PC-9 (cell line): ENCODE measurements at regions not wholly inside any gene's neighbourhood (a gene's known extent, or its start where the extent isn't known, plus 50 kb on each side); places are given as distances from the start of the nearest gene placed in this dataset.
A peak's percentile ranks its signal among the peaks of the same experiment; 100 is the strongest.

ENCODE experiments used
- BruUV-seq: library from RNA; stranded (reverse); fragments of 400-500 nt; replicated peaks from 2 replicates; lab custom pipeline; 2021; lab: Mats Ljungman, UMichigan
- CTCF ChIA-PET: fragments of 300-600 bp; sonication (Branson Sonifier 250); formaldehyde crosslinking; loops from one replicate; lab custom pipeline; 2022; ENCODE audit warnings: antibody characterized with exemption; lab: Charles Lee
- POLR2A ChIA-PET: fragments of 300-600 bp; sonication (Branson Sonifier 250); formaldehyde crosslinking; loops from one replicate; lab custom pipeline; 2022; ENCODE audit warnings: antibody characterized with exemption; ENCODE audit not compliant: unreplicated experiment; lab: Charles Lee
- DNase-seq, 2 experiments: peaks; one replicate each; pipeline versions ENCODE4 v3.0.0 to v3.0.0-alpha.2; 2015 to 2022; ENCODE audit warnings: mixed read lengths in 1 of 2
- H2AFZ ChIP-seq: fragments of 200-600 bp; sonication (generic); 2 replicates; pipeline ENCODE4 v1.8.1; 2017; ENCODE audit warnings: antibody characterized with exemption
- H3F3A ChIP-seq: fragments of 200-600 bp; sonication (generic); 2 replicates; pipeline ENCODE4 v1.8.1; 2017; ENCODE audit warnings: antibody characterized with exemption, mild to moderate bottlenecking, low read depth; ENCODE audit not compliant: insufficient read depth
- H3K27ac ChIP-seq: fragments of 200-600 bp; sonication (generic); 2 replicates; pipeline ENCODE4 v1.6.1; 2016; ENCODE audit warnings: mixed run types
- H3K27me3 ChIP-seq: fragments of 200-600 bp; sonication (generic); 2 replicates; pipeline ENCODE4 v1.6.1; 2016; ENCODE audit warnings: low read depth, mixed run types; ENCODE audit not compliant: insufficient read depth
- H3K36me3 ChIP-seq: fragments of 200-600 bp; sonication (generic); 2 replicates; pipeline ENCODE4 v1.6.1; 2016; ENCODE audit warnings: low read depth, mixed run types
- H3K4me1 ChIP-seq: fragments of 200-600 bp; sonication (generic); replicated peaks from 2 replicates; pipeline ENCODE4 v1.6.1; 2016; ENCODE audit warnings: mixed run types; ENCODE audit not compliant: insufficient read depth
- H3K4me2 ChIP-seq: fragments of 200-600 bp; sonication (generic); 2 replicates; pipeline ENCODE4 v1.6.1; 2017; ENCODE audit warnings: mixed run types
- H3K4me3 ChIP-seq: fragments of 200-600 bp; sonication (generic); 2 replicates; pipeline ENCODE4 v1.6.1; 2016; ENCODE audit warnings: mixed run types
- H3K79me2 ChIP-seq: fragments of 200-600 bp; sonication (generic); 2 replicates; pipeline ENCODE4 v1.6.1; 2017; ENCODE audit warnings: low read depth, mixed run types
- H3K9me2 ChIP-seq: fragments of 200-600 bp; sonication (generic); 2 replicates; pipeline ENCODE4 v1.8.1; 2017; ENCODE audit warnings: mild to moderate bottlenecking; ENCODE audit not compliant: insufficient read depth
- H3K9me3 ChIP-seq: fragments of 200-600 bp; sonication (generic); 2 replicates; pipeline ENCODE4 v1.8.1; 2016; ENCODE audit warnings: low read depth; ENCODE audit not compliant: insufficient read depth
- H4K20me1 ChIP-seq: fragments of 200-600 bp; sonication (generic); 2 replicates; pipeline ENCODE4 v1.8.1; 2017; ENCODE audit not compliant: insufficient read depth
- EZH2 ChIP-seq: fragments of 200-600 bp; sonication (generic); IDR thresholded peaks from 2 replicates; pipeline ENCODE4 v1.8.0; 2017; ENCODE audit warnings: antibody characterized with exemption, low read depth
- intact Hi-C: fragments of 100-400 bp; cut with micrococcal nuclease; formaldehyde crosslinking; loops from one replicate; pipeline ENCODE4 v1.10.0; 2022; ENCODE audit not compliant: unreplicated experiment
- TF ChIP-seq, protein P1 (sequence below): fragments of 200-600 bp; sonication (generic); conservative IDR thresholded peaks from 2 replicates; pipeline ENCODE4 v1.6.1; 2017; ENCODE audit warnings: mixed run types, antibody characterized with exemption, mild to moderate bottlenecking, moderate library complexity

DNA sequence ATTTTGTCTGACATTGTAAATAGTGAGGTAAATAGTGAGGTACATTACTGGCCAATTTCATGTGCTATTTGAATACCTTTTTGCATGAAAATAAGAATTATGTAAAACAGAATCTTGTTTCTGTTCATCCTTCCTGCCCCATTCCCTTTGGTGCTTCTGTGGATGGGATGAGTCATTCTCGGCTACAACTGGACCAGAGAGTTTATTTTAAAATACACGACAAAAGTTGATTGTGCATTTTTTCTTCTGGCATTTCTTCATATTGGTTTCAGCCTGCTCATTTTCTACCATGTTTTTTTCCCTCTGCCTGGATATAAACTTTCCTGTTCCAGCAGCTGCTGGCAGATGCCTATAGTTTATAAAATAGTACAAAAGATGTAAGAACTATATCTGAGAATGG is 107.5 kb downstream of the CYSLTR2 start:
- no peaks in the 10 kb centered on the region for H3K79me2 ChIP-seq
- H3K4me3 ChIP-seq: no peak overlapping the region
- ChIA-PET POLR2A (no interaction called here), CTCF (no interaction called here)
- no peak overlapping the region for H3K27ac ChIP-seq
- no TSS peak for BruUV-seq
- intact Hi-C loops: loop anchor here (10.0 kb wide), 2 partner anchors 636 to 1156 kb away; no protein-coding TSS in a partner anchor
- H3K9me2 ChIP-seq: no peaks in the 10 kb centered on the region
- H3K27me3 ChIP-seq: no peaks in the 10 kb centered on the region
- H3F3A ChIP-seq: no peaks in the 10 kb centered on the region
- 0 out of 2 replicates have a peak, but pooled peaks cover 5% of the 10 kb centered on the region for H3K9me3 ChIP-seq
- H4K20me1 ChIP-seq: no peaks in the 10 kb centered on the region; the same call in 1 of the 2 replicates
- no peak for TF ChIP-seq EZH2
- TF ChIP-seq, protein P1, sequence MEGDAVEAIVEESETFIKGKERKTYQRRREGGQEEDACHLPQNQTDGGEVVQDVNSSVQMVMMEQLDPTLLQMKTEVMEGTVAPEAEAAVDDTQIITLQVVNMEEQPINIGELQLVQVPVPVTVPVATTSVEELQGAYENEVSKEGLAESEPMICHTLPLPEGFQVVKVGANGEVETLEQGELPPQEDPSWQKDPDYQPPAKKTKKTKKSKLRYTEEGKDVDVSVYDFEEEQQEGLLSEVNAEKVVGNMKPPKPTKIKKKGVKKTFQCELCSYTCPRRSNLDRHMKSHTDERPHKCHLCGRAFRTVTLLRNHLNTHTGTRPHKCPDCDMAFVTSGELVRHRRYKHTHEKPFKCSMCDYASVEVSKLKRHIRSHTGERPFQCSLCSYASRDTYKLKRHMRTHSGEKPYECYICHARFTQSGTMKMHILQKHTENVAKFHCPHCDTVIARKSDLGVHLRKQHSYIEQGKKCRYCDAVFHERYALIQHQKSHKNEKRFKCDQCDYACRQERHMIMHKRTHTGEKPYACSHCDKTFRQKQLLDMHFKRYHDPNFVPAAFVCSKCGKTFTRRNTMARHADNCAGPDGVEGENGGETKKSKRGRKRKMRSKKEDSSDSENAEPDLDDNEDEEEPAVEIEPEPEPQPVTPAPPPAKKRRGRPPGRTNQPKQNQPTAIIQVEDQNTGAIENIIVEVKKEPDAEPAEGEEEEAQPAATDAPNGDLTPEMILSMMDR: no peak
- H2AFZ ChIP-seq: no peak overlapping the region
- no peaks in the 10 kb centered on the region for H3K36me3 ChIP-seq
- no peak for DNase-seq
- no peak overlapping the region for H3K4me2 ChIP-seq
- H3K4me1 ChIP-seq: no peaks in the 10 kb centered on the region

DNA sequence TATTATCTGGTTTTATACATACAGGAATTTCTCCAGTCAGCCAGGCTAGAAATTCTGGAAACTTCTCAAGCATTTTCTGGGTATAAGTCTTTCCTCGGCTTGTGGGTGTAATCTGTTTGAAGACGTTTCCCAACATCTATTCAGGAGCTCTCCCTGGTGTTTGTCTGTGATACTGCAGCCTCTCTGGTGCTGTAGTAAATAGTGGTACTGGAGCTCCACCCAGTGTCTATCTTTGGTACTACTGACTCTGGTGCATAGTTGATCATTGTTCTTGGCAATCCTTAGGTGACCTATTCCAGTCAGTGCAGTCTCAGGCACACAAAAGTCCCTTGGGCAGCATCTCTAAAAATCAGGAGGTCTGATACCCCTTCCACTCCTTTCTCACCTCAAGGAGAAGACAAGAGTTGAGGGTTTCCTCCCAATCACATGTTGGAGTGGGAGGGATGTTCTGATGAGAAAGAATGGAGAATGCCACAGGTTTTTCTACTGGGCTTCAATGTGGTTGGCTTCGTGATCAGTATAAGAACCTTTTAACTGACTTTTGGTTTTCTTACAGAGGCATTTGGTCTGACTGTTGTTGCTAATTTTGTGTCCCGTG is 115.5 kb downstream of the CYSLTR2 start:
- H3F3A ChIP-seq: no peaks in the 10 kb centered on the region
- H3K4me2 ChIP-seq: no peak overlapping the region
- no peak overlapping the region for H3K4me3 ChIP-seq
- no peaks in the 10 kb centered on the region for H3K9me2 ChIP-seq
- 0 out of 2 replicates have a peak, but pooled peaks cover 8% of the 10 kb centered on the region for H3K9me3 ChIP-seq
- ChIA-PET CTCF (interaction anchor here (0.6 kb wide), 2 partner anchors 127 to 642 kb away, joined by 3 read pairs; no protein-coding TSS in a partner anchor), POLR2A (interaction anchor here (0.6 kb wide), 2 partner anchors 469 to 623 kb away, joined by 5 read pairs; no protein-coding TSS in a partner anchor)
- H3K27me3 ChIP-seq: no peaks in the 10 kb centered on the region
- H3K27ac ChIP-seq: no peak overlapping the region
- peak; percentile 71 to 72 for DNase-seq
- H3K79me2 ChIP-seq: no peaks in the 10 kb centered on the region
- no peaks in the 10 kb centered on the region for H3K4me1 ChIP-seq
- TF ChIP-seq, protein P1: peak; percentile 99
- TF ChIP-seq EZH2: no peak
- no peaks in the 10 kb centered on the region for H3K36me3 ChIP-seq
- no peaks in the 10 kb centered on the region for H4K20me1 ChIP-seq
- BruUV-seq: no TSS peak
- H2AFZ ChIP-seq: no peak overlapping the region
- intact Hi-C loops: loop anchor here (1.0 to 10.0 kb wide), 9 partner anchors 174 to 1938 kb away; no protein-coding TSS in a partner anchor

DNA sequence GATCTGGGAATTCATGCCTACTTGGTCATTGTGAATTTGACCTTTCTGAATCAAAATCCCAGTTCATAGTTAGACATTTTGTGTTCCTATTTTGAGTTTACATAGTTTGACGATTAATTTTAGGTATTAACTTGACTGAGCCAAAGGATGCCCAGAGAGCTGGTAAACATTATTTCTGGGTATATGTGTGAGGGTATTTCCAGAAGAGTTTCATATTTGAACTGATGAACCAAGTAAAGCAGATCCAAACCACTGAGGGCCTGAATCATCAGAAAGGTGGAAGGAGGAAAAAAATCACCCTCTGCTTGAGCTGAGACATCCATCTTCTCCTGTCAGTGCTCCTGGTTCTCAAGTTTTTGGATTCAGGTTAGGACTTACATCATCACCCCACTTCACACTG is 116.6 kb downstream of the CYSLTR2 start:
- H3K27ac ChIP-seq: no peak overlapping the region

More for the DNA sequence above, 116.6 kb downstream of the CYSLTR2 start:
- TF ChIP-seq, protein P1: no peak
- no peak for TF ChIP-seq EZH2
- Histone ChIP-seq H3K4me1 (no peaks in the 10 kb centered on the region), H3K4me3 (no peak overlapping the region), H2AFZ (no peak overlapping the region), H3K79me2 (no peaks in the 10 kb centered on the region), H3K9me3 (0 out of 2 replicates have a peak, but pooled peaks cover 8% of the 10 kb centered on the region), H4K20me1 (no peaks in the 10 kb centered on the region), H3F3A (no peaks in the 10 kb centered on the region), H3K27me3 (no peaks in the 10 kb centered on the region), H3K4me2 (no peak overlapping the region), H3K36me3 (no peaks in the 10 kb centered on the region), H3K9me2 (no peaks in the 10 kb centered on the region)
- POLR2A ChIA-PET: interaction anchor here (0.7 kb wide), 1 partner anchor 58 kb away, joined by 6 read pairs; no protein-coding TSS in a partner anchor
- DNase-seq: no peak
- intact Hi-C loops: no loop called here
- CTCF ChIA-PET: no interaction called here
- BruUV-seq: no TSS peak
